DMS 273 (cell line): ENCODE measurements at regions not wholly inside any gene's neighbourhood (a gene's known extent, or its start where the extent isn't known, plus 50 kb on each side); places are given as distances from the start of the nearest gene placed in this dataset.

Experiments
- DNase-seq: peaks from one replicate; lab custom pipeline; 2025; ENCODE audit not compliant: unreplicated experiment; lab: John Stamatoyannopoulos, UW

- no peak for DNase-seq
Measured at GRCh38 chr18:72470391-72470790, 73.8 kb downstream of the CBLN2 start.

GRCh38 chr18:72468021-72468710 lies 76.0 kb downstream of the CBLN2 start:
- no peak for DNase-seq

DNA sequence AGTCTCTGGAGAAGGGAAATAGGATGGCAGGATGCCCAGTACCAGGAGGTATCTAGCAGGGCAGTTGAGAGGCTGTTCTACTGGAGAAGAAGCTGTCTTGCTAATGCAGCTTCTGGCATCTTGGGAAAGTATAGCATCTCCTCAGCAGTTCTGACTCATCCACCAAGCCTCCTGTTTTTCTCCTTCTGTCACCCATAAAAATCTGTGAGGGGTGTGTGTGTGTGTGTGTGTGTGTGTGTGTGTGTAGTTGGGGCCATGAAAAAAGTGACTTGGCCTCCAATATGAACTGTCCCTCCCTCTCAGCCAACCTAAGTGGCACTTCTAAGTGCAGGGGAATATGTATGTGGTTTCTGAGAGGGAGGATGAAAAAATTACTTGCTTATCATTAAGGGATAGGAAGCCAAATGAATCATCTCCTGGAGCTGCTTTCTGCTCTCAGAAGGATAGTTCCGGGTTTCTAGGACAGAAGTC lies 83.9 kb downstream of the CBLN2 start:
- no peak for DNase-seq

GRCh38 chr18:72458271-72458670 lies 85.9 kb downstream of the CBLN2 start:
- DNase-seq: no peak

- DNase-seq: no peak
Measured at GRCh38 chr18:72456802-72457201, 87.3 kb downstream of the CBLN2 start.

DNA sequence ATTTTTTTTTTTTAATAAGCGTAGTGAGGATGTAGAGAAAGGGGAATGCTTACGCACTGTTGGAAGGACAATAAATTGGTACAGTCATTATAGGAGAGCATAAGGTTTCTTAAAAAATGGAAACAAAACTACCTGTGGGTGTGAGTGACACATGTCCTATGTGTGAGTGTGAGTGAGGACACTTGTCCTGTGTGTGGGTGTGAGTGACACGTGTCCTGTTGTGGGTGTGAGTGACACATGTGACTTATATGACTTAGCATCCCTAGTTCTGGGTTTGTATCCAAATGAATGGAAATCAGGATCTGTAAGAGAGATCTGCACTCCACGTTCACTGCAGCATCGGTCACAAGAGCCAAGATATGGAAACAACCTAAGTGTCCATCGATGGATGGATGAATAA lies 91.8 kb downstream of the CBLN2 start:
- DNase-seq: no peak

GRCh38 chr18:72444798-72445155 lies 99.4 kb downstream of the CBLN2 start:
- no peak for DNase-seq

DNA sequence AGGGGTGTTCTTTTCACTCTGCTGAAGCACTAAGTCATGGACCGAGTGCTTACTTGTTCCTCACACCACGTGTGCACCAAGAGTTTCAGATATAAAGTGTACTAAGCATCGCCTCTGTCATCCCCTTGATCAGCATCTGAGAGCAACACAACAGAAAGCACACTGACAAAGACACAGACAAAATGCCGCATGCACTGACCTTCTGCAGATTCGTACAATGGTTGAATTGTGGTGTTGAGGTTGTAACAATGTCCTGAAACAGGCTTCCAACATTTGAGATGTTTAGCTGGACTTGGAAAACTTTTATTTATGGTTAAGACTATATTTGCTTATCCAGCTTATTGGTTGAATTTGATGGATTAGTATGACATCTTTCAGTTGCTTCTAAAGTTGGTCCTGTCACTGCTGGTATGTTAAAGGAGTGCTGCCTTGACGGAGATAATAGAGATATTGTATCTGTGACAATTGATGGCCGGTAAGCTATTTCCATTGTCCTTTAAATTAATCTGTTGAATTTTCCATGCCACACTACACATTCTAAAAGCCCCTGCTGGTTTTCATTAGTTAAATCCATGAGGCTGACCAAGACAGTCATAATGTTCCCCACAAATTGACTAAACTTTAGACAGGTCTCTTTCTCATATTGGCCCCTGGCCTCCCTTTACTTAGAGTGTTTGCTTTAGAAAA lies 99.9 kb downstream of the CBLN2 start:
- no peak for DNase-seq

- DNase-seq: no peak
Measured at GRCh38 chr18:72436401-72436800, 107.7 kb downstream of the CBLN2 start.

DNA sequence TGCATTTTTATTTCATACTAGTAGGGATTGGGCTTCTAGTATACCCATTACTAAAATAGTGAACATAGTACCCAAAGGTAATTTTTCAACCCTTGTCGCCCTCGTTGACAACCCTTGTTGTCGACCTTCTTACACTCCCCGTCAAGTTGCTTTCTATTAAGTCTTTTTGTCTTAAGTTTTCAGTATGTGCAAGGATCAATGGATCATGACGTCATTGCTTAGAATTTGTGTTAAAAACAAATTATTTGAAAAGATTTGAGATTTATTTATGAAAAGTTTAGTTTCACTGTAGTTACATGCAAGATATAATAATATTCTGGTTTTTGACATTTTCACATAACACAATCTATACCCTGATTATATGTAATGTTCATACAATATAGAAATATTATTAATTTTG lies 110.4 kb downstream of the CBLN2 start:
- no peak for DNase-seq

DNA sequence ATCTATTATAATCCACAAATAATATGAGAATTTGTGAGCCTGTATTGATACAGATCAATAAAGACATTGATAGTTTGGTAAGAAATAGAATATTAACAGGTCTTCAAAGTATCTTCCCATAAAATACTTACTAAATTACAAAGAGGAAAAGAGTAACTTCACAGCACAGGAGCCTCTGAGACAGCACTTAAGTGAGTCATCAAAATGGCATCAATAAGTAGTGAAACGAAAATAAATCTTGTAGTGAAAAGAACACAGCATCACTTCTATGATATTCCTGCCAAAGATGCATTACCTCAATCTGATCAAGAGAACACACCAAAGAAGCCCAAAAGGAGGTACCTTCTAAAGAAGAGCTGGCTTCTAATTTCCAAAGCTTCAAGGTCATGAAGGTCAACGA lies 116.4 kb downstream of the CBLN2 start:
- no peak for DNase-seq

- no peak for DNase-seq
Measured at GRCh38 chr18:72419914-72420313, 124.2 kb downstream of the CBLN2 start.

GRCh38 chr18:72412927-72413326 lies 131.2 kb downstream of the CBLN2 start:
- DNase-seq: no peak

GRCh38 chr18:72411261-72411660 lies 132.9 kb downstream of the CBLN2 start:
- DNase-seq: no peak

DNA sequence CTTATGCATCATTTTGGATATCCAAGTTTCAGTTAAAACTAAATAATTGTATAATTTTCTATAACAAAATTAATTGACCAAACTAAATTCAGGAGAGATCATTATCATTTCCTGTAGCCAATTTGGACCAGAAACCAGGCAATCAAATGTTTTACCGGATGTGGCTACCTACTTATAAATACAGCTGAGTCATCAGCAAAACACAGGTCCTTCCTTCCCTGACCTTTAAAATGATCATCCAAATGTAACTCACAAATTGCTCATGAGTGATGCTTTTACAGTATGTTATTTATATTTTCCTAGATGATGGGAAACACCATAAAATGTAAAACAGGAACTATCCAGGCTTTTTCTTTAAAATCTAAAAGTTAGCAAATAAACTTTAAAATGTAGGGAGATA lies 133.7 kb downstream of the CBLN2 start:
- DNase-seq: no peak

DNA sequence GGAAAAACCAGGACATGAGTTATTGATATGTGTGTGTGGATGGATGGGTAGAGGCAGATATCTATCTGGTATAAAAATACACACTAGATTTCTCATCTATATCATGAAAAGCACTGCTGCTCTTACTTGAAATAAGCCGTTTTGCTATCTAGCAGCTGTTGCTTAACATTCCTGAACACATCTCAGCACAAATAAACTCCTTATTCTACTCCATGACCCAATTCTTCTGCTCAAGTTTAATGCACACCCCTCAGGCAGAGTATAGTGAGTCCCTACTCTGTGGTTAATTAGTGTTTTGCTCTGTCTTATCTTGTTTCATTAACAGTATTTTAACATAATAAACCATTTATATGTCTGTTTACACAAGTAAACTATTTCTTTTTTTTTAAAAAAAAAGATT lies 134.2 kb downstream of the CBLN2 start:
- DNase-seq: no peak

- DNase-seq: no peak
Measured at GRCh38 chr18:72407048-72407447, 137.1 kb downstream of the CBLN2 start.

DNA sequence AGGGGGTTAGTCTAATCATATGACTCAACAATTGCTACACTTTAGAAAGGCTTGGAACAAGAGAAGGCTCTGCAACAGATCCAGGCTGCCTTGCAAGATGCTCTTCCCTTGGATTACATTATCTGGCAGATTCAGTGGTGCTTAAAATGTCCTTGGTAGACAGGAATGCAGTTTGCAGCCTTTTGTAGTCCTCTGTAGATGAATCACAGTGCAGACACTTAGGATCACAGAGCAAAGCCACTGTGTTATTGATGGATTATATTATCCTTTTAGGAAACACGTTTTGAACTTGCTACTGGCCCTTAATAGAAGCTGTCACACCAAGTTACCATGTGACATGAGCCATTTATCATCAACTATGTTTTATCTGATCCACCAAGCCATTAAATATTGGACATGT lies 152.2 kb downstream of the CBLN2 start:
- DNase-seq: no peak

- DNase-seq: no peak
Measured at GRCh38 chr18:72391427-72391826, 152.7 kb downstream of the CBLN2 start.

DNA sequence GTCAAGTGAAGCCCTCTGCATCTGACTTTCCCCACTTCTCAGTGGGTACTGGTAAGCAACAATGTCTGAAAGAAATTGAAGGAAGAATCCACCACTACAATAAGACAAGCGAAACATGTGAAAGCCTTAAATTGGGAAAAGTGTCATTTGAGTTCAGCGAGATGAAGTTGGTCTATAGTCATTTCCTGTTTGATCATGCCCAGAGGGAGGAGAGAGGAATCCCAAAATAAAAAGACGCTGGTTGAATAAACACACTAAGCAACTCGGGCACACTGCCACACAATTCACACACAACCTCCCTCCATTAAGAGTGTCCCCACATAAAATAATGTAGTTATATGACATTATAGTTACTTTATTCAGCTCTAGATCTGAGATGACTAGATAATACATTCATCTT lies 166.1 kb downstream of the CBLN2 start:
- no peak for DNase-seq

- no peak for DNase-seq
Measured at GRCh38 chr18:72376256-72376655, 167.9 kb downstream of the CBLN2 start.

DNA sequence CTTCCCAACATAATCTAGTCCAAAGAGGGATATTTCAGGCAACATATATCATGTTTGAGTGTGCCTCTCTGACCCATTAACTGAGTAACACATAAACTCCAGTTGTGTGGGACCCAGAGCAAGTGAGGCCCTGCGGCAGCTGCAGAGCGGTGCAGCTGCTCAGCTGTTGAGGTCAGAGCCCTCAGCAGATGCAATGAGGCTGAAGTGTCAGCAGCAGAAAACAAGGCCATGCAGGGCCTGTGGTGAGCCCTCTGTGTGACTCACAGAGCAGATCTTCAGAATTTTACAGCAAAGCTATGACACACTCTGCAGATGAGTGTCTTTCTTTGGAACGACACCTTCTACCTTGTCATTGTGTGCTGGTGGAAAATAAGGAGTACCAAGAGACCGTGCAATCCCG lies 168.5 kb downstream of the CBLN2 start:
- DNase-seq: no peak

- no peak for DNase-seq
Measured at GRCh38 chr18:72372076-72372475, 172.1 kb downstream of the CBLN2 start.
